ENCODE measurements at regions not wholly inside any gene's neighbourhood (a gene's known extent, or its start where the extent isn't known, plus 50 kb on each side); places are given as distances from the start of the nearest gene placed in this dataset.

- no peak for TF ChIP-seq POLR2A (IDR thresholded peaks at IDR 0.05)
- TF ChIP-seq CTCF (IDR thresholded peaks at IDR 0.05), result no peak
Measured at GRCh38 chr5:62083661-62084060, 222.3 kb upstream of the KIF2A start.

All from body of pancreas (tissue), 4 donors.